ENCODE measurements at regions not wholly inside any gene's neighbourhood (a gene's known extent, or its start where the extent isn't known, plus 50 kb on each side); places are given as distances from the start of the nearest gene placed in this dataset.

- intact Hi-C loops (cut with DNase I): no loop called here
- FAIRE-seq: no peak
- no peak for DNase-seq
Measured at GRCh38 chr18:71022389-71022788, 733.5 kb downstream of the SOCS6 start.

GRCh38 chr18:71021030-71021362 lies 732.2 kb downstream of the SOCS6 start:
- FAIRE-seq (no peak), DNase-seq (no peak)
- intact Hi-C loops (cut with DNase I): no loop called here
- no peak overlapping the region for H3K9ac ChIP-seq (ENCODE audit: low read length in 3 of 3)
- no peaks in the 10 kb centered on the region for H3K4me1 ChIP-seq (ENCODE audit: control insufficient read depth in 2 of 3, insufficient read depth in 2 of 3, low read depth in 1 of 3, low read length in 3 of 3)
- no peak overlapping the region for H3K4me3 ChIP-seq (ENCODE audit: low read length in 3 of 3)
- TF ChIP-seq CTCF (IDR thresholded peaks at IDR 0.05; ENCODE audit: borderline replicate concordance, extremely low read depth, insufficient read depth): no peak
- no peaks in the 10 kb centered on the region for H3K27me3 ChIP-seq (ENCODE audit: control insufficient read depth, insufficient read depth, low read length)
- no peak overlapping the region for H3K27ac ChIP-seq (ENCODE audit: low read depth in 2 of 2, low read length in 2 of 2)
- H3K9me3 ChIP-seq (ENCODE audit: control insufficient read depth in 2 of 3, insufficient read depth in 1 of 3, low read length in 3 of 3): no peaks in the 10 kb centered on the region
- H3K36me3 ChIP-seq (ENCODE audit: control insufficient read depth in 2 of 3, insufficient read depth in 3 of 3, low read length in 3 of 3): no peaks in the 10 kb centered on the region

More at GRCh38 chr18:71022389-71022788, 733.5 kb downstream of the SOCS6 start:
- Histone ChIP-seq H3K4me3 (ENCODE audit: low read length in 3 of 3) (no peak overlapping the region), H3K27ac (ENCODE audit: low read depth in 2 of 2, low read length in 2 of 2) (no peak overlapping the region), H3K4me1 (ENCODE audit: control insufficient read depth in 2 of 3, insufficient read depth in 2 of 3, low read depth in 1 of 3, low read length in 3 of 3) (no peaks in the 10 kb centered on the region), H3K27me3 (ENCODE audit: control insufficient read depth, insufficient read depth, low read length) (no peaks in the 10 kb centered on the region), H3K9ac (ENCODE audit: low read length in 3 of 3) (no peak overlapping the region), H3K9me3 (ENCODE audit: control insufficient read depth in 2 of 3, insufficient read depth in 1 of 3, low read length in 3 of 3) (no peaks in the 10 kb centered on the region), H3K36me3 (ENCODE audit: control insufficient read depth in 2 of 3, insufficient read depth in 3 of 3, low read length in 3 of 3) (no peaks in the 10 kb centered on the region)
- no peak for TF ChIP-seq CTCF (IDR thresholded peaks at IDR 0.05; ENCODE audit: borderline replicate concordance, extremely low read depth, insufficient read depth)

- no peak for DNase-seq
- H3K4me1 ChIP-seq (ENCODE audit: control insufficient read depth in 2 of 3, insufficient read depth in 2 of 3, low read depth in 1 of 3, low read length in 3 of 3): no peaks in the 10 kb centered on the region
- FAIRE-seq: no peak
- no peak overlapping the region for H3K27ac ChIP-seq (ENCODE audit: low read depth in 2 of 2, low read length in 2 of 2)
- intact Hi-C loops (cut with DNase I): no loop called here
- TF ChIP-seq CTCF (IDR thresholded peaks at IDR 0.05; ENCODE audit: borderline replicate concordance, extremely low read depth, insufficient read depth): no peak
- no peaks in the 10 kb centered on the region for H3K27me3 ChIP-seq (ENCODE audit: control insufficient read depth, insufficient read depth, low read length)
- no peaks in the 10 kb centered on the region for H3K36me3 ChIP-seq (ENCODE audit: control insufficient read depth in 2 of 3, insufficient read depth in 3 of 3, low read length in 3 of 3)
- H3K4me3 ChIP-seq (ENCODE audit: low read length in 3 of 3): no peak overlapping the region
- H3K9ac ChIP-seq (ENCODE audit: low read length in 3 of 3): no peak overlapping the region
- H3K9me3 ChIP-seq (ENCODE audit: control insufficient read depth in 2 of 3, insufficient read depth in 1 of 3, low read length in 3 of 3): no peaks in the 10 kb centered on the region
Measured at GRCh38 chr18:71020342-71021029, 731.6 kb downstream of the SOCS6 start.

GRCh38 chr18:71018816-71019215 lies 730.0 kb downstream of the SOCS6 start:
- no peak for FAIRE-seq
- TF ChIP-seq CTCF (IDR thresholded peaks at IDR 0.05; ENCODE audit: borderline replicate concordance, extremely low read depth, insufficient read depth): no peak

More at GRCh38 chr18:71018816-71019215, 730.0 kb downstream of the SOCS6 start:
- Histone ChIP-seq H3K36me3 (ENCODE audit: control insufficient read depth in 2 of 3, insufficient read depth in 3 of 3, low read length in 3 of 3) (no peaks in the 10 kb centered on the region), H3K9ac (ENCODE audit: low read length in 3 of 3) (no peak overlapping the region), H3K4me3 (ENCODE audit: low read length in 3 of 3) (no peak overlapping the region), H3K4me1 (ENCODE audit: control insufficient read depth in 2 of 3, insufficient read depth in 2 of 3, low read depth in 1 of 3, low read length in 3 of 3) (no peaks in the 10 kb centered on the region), H3K27ac (ENCODE audit: low read depth in 2 of 2, low read length in 2 of 2) (no peak overlapping the region), H3K27me3 (ENCODE audit: control insufficient read depth, insufficient read depth, low read length) (no peaks in the 10 kb centered on the region), H3K9me3 (ENCODE audit: control insufficient read depth in 2 of 3, insufficient read depth in 1 of 3, low read length in 3 of 3) (no peaks in the 10 kb centered on the region)
- DNase-seq: no peak
- intact Hi-C loops (cut with DNase I): no loop called here
